NB4 (cell line): ENCODE measurements at regions not wholly inside any gene's neighbourhood (a gene's known extent, or its start where the extent isn't known, plus 50 kb on each side); places are given as distances from the start of the nearest gene placed in this dataset.

ENCODE experiments used
- DNase-seq: peaks from one replicate; pipeline ENCODE4 v3.0.0; 2010; ENCODE audit warnings: low read depth
- H3K4me3 ChIP-seq: one replicate; pipeline ENCODE4 v1.5.1; 2011; ENCODE audit warnings: mild to moderate bottlenecking, low read depth, low read length, moderate library complexity
- CTCF ChIP-seq: IDR thresholded peaks from one replicate; pipeline ENCODE4 v1.5.1; 2012; ENCODE audit warnings: low read depth, low read length
- MAX ChIP-seq: IDR thresholded peaks from 2 replicates; pipeline ENCODE4 v1.6.1; 2011; ENCODE audit warnings: low read depth, low read length
- MYC ChIP-seq: IDR thresholded peaks from 2 replicates; pipeline ENCODE4 v1.6.1; 2011; ENCODE audit warnings: low read depth, low read length
- POLR2A ChIP-seq: IDR thresholded peaks from 2 replicates; pipeline ENCODE4 v1.6.1; 2011; ENCODE audit warnings: mild to moderate bottlenecking; ENCODE audit not compliant: insufficient read length; ENCODE audit errors: extremely low read depth

GRCh38 chr2:228348516-228349064 is 167.1 kb upstream of the SPHKAP start:
- no peak for DNase-seq
- TF ChIP-seq MYC: no peak
- no peak overlapping the region for H3K4me3 ChIP-seq

GRCh38 chr2:228344531-228344930 is 163.0 kb upstream of the SPHKAP start:
- DNase-seq: no peak
- TF ChIP-seq POLR2A (no peak), MYC (no peak), CTCF (no peak), MAX (no peak)
- H3K4me3 ChIP-seq: no peak overlapping the region

- H3K4me3 ChIP-seq: no peak overlapping the region
- no peak for DNase-seq
- TF ChIP-seq POLR2A: no peak
Observed at GRCh38 chr2:228339525-228339924, 158.0 kb upstream of the SPHKAP start.

- TF ChIP-seq MAX (no peak), CTCF (no peak), MYC (no peak), POLR2A (no peak)
- no peak for DNase-seq
Observed at GRCh38 chr2:228334180-228334579, 152.7 kb upstream of the SPHKAP start.

GRCh38 chr2:228329282-228329681 is 147.8 kb upstream of the SPHKAP start:
- TF ChIP-seq POLR2A (no peak), MAX (no peak), CTCF (no peak), MYC (no peak)
- DNase-seq: no peak
- H3K4me3 ChIP-seq: no peak overlapping the region

More at GRCh38 chr2:228334180-228334579, 152.7 kb upstream of the SPHKAP start:
- no peak overlapping the region for H3K4me3 ChIP-seq

- no peak overlapping the region for H3K4me3 ChIP-seq
- no peak for DNase-seq
- TF ChIP-seq MAX (no peak), CTCF (no peak), POLR2A (no peak), MYC (no peak)
Observed at GRCh38 chr2:228321015-228321414, 139.5 kb upstream of the SPHKAP start.

GRCh38 chr2:228318218-228318617 is 136.7 kb upstream of the SPHKAP start:
- TF ChIP-seq CTCF (peak; percentile 51), MAX (no peak)
- peak; percentile 39 for DNase-seq
- H3K4me3 ChIP-seq: no peak overlapping the region
